CD14-positive monocyte (primary cell): ENCODE measurements at regions not wholly inside any gene's neighbourhood (a gene's known extent, or its start where the extent isn't known, plus 50 kb on each side); places are given as distances from the start of the nearest gene placed in this dataset.
A peak's percentile ranks its signal among the peaks of the same experiment; 100 is the strongest.
"Not testable (repeated sequence)": the region's sequence is repeated elsewhere in the genome, so short reads cannot be mapped to it uniquely, and the experiment has no call there.

Experiments
- DNase-seq, 3 donors: peaks; one replicate each; pipeline ENCODE4 v3.0.0-alpha.2; 2011 to 2022
- H2AFZ ChIP-seq: 2 replicates; pipeline ENCODE4 v1.6.0; 2012; ENCODE audit warnings: mild to moderate bottlenecking, low read depth, low read length, inconsistent platforms; ENCODE audit not compliant: insufficient read depth, poor library complexity, severe bottlenecking
- H3K27ac ChIP-seq, 2 donors: 1 replicate in 1 of 2; 2 replicates in 1 of 2; pipeline ENCODE4 v1.5.1; 2012 to 2013; ENCODE audit warnings: low read length in 2 of 2, control low read depth in 1 of 2, inconsistent platforms in 1 of 2, low read depth in 1 of 2, mild to moderate bottlenecking in 1 of 2
- H3K27me3 ChIP-seq, 2 donors: one replicate each; pipeline versions ENCODE4 v1.6.0 to v1.6.1; 2011 to 2013; ENCODE audit warnings: low read length in 2 of 2; ENCODE audit not compliant: control insufficient read depth in 2 of 2, insufficient read depth in 2 of 2
- H3K36me3 ChIP-seq, 2 donors: replicated peaks in 1 of 2; 1 replicate in 1 of 2; 2 replicates in 1 of 2; pipeline versions ENCODE4 v1.5.1 to v1.6.1; 2012 to 2013; ENCODE audit warnings: low read length in 2 of 2, control low read depth in 1 of 2, inconsistent platforms in 1 of 2, mild to moderate bottlenecking in 1 of 2; ENCODE audit not compliant: insufficient read depth in 2 of 2, control insufficient read depth in 1 of 2
- H3K4me1 ChIP-seq, 2 donors: 1 replicate in 1 of 2; 2 replicates in 1 of 2; pipeline versions ENCODE4 v1.5.1 to v1.6.1; 2012 to 2013; ENCODE audit warnings: low read length in 2 of 2, control low read depth in 1 of 2, inconsistent platforms in 1 of 2, mild to moderate bottlenecking in 1 of 2, moderate library complexity in 1 of 2; ENCODE audit not compliant: insufficient read depth in 2 of 2, control insufficient read depth in 1 of 2
- H3K4me2 ChIP-seq: replicated peaks from 2 replicates; pipeline ENCODE3; 2012; ENCODE audit warnings: low read length, moderate library complexity, mild to moderate bottlenecking; ENCODE audit not compliant: poor library complexity, severe bottlenecking; ENCODE audit errors: extremely low read depth
- H3K4me3 ChIP-seq, 3 experiments: fragments of 200-600 bp in 1 of 3; sonication (generic) in 1 of 3; replicated peaks in 1 of 3; 1 replicate in 2 of 3; 2 replicates in 1 of 3; pipeline ENCODE4 v1.5.1; 2011 to 2013; ENCODE audit warnings: low read length in 3 of 3, mild to moderate bottlenecking in 3 of 3, control low read depth in 2 of 3, low read depth in 2 of 3, inconsistent platforms in 1 of 3, moderate library complexity in 1 of 3
- H3K79me2 ChIP-seq: 2 replicates; pipeline ENCODE4 v1.6.0; 2012; ENCODE audit warnings: mild to moderate bottlenecking, control low read depth, inconsistent platforms, low read length, moderate library complexity; ENCODE audit not compliant: insufficient read depth
- H3K9ac ChIP-seq: 2 replicates; pipeline ENCODE4 v1.6.0; 2017; ENCODE audit warnings: low read length, mild to moderate bottlenecking; ENCODE audit not compliant: insufficient read depth, poor library complexity, severe bottlenecking
- H3K9me3 ChIP-seq, 2 donors: replicated peaks in 1 of 2; 1 replicate in 1 of 2; 2 replicates in 1 of 2; pipeline versions ENCODE4 v1.5.1 to v1.6.1; 2012 to 2013; ENCODE audit warnings: low read length in 2 of 2, control low read depth in 1 of 2; ENCODE audit not compliant: control insufficient read depth in 1 of 2, insufficient read depth in 1 of 2
- H4K20me1 ChIP-seq: 2 replicates; pipeline ENCODE4 v1.6.0; 2012; ENCODE audit warnings: mild to moderate bottlenecking, low read length, control low read depth, moderate library complexity; ENCODE audit not compliant: insufficient read depth
- H3K27ac Mint-ChIP-seq, 7 donors: one replicate each; pipeline ENCODE4 v1.8.0; 2020; ENCODE audit warnings: mild to moderate bottlenecking in 7 of 7, mixed read lengths in 7 of 7, moderate library complexity in 6 of 7, inconsistent platforms in 2 of 7
- H3K27me3 Mint-ChIP-seq, 3 donors: one replicate each; pipeline ENCODE4 v1.8.0; 2021 to 2022; ENCODE audit warnings: low read depth in 3 of 3, mild to moderate bottlenecking in 3 of 3, mixed read lengths in 3 of 3, moderate library complexity in 3 of 3, inconsistent platforms in 1 of 3
- H3K36me3 Mint-ChIP-seq, 2 donors: one replicate each; pipeline ENCODE4 v1.8.0; 2020; ENCODE audit warnings: mixed read lengths in 2 of 2, inconsistent platforms in 1 of 2, mild to moderate bottlenecking in 1 of 2
- H3K4me1 Mint-ChIP-seq: one replicate; pipeline ENCODE4 v1.8.0; 2020; ENCODE audit warnings: mild to moderate bottlenecking, mixed read lengths
- H3K4me3 Mint-ChIP-seq, 2 donors: one replicate each; pipeline ENCODE4 v1.8.0; 2020; ENCODE audit warnings: mild to moderate bottlenecking in 2 of 2, mixed read lengths in 2 of 2, moderate library complexity in 1 of 2
- H3K9me3 Mint-ChIP-seq, 7 donors: one replicate each; pipeline ENCODE4 v1.8.0; 2020 to 2022; ENCODE audit warnings: mixed read lengths in 7 of 7, mild to moderate bottlenecking in 6 of 7, moderate library complexity in 6 of 7, inconsistent platforms in 2 of 7
- WGBS: methylation state at CpG from one replicate; pipeline ENCODE4 v1.1.5; 2013; ENCODE audit warnings: missing lambda C conversion rate; ENCODE audit not compliant: insufficient coverage; 5-methylcytosine and 5-hydroxymethylcytosine counted together
- intact Hi-C, 2 donors: fragments of 100-400 bp; cut with micrococcal nuclease; formaldehyde crosslinking; loops; one replicate each; pipeline versions ENCODE4 v1.15.0 to v1.15.1; 2023
- TF ChIP-seq, protein P1 (sequence below): fragments of 200-600 bp; IDR thresholded peaks from one replicate; pipeline ENCODE4 v1.8.0; 2022; ENCODE audit warnings: antibody characterized with exemption, mild to moderate bottlenecking

- intact Hi-C loops: no loop called here
These were observed 65.4 kb upstream of the SSBP3 start for GRCh38 chr1:54471588-54471987.

DNA sequence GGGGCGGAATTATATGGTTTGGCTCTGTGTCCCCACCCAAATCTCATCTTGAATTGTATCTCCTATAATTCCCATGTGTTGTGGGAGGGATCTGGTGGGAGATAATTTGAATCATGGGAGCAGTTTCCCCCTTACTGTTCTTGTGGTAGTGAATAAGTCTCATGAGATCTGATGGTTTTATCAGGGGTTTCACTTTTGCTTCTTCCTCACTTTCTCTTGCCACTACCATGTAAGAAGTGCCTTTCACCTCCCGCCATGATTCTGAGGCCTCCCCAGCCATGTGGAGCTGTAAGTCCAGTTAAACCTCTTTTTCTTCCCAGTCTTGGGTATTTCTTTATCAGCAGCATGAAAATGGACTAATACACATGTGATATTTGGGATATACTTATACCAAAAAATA is 63.2 kb upstream of the SSBP3 start:
- H3K36me3 ChIP-seq, H3K27ac ChIP-seq, H2AFZ ChIP-seq, H3K4me2 ChIP-seq, H3K9me3 ChIP-seq, H4K20me1 ChIP-seq, DNase-seq, H3K9ac ChIP-seq, intact Hi-C loops, H3K4me3 ChIP-seq, H3K79me2 ChIP-seq, H3K36me3 Mint-ChIP-seq, H3K4me3 Mint-ChIP-seq: not testable (repeated sequence)
- Histone ChIP-seq H3K27me3 (peaks cover 13 to 18% of the 10 kb centered on the region in 2 donors), H3K4me1 (peaks cover 10 to 13% of the 10 kb centered on the region in 2 donors)
- Mint-ChIP-seq H3K27ac (peak overlapping the region in 1 of 7 donors; percentile 68), H3K27me3 (peaks cover 18 to 21% (median 19%) of the 10 kb centered on the region in 3 donors), H3K4me1 (peaks cover 13% of the 10 kb centered on the region), H3K9me3 (peaks cover 1 to 16% (median 3%) of the 10 kb centered on the region in 7 donors)
- no CpG with 5 or more reads among the region's 2 CpGs for WGBS

More at GRCh38 chr1:54471588-54471987, 65.4 kb upstream of the SSBP3 start:
- H3K36me3 ChIP-seq: no peaks in the 10 kb centered on the region
- H3K27ac Mint-ChIP-seq: no peak overlapping the region
- no peaks in the 10 kb centered on the region for H3K79me2 ChIP-seq
- H3K36me3 Mint-ChIP-seq: peaks cover 6 to 13% of the 10 kb centered on the region in 2 donors
- peaks cover 24 to 37% of the 10 kb centered on the region in 2 donors for H3K27me3 ChIP-seq
- no peaks in the 10 kb centered on the region for H3K9me3 ChIP-seq
- H3K4me1 Mint-ChIP-seq: peaks cover 20% of the 10 kb centered on the region
- H3K9me3 Mint-ChIP-seq: peaks cover 2 to 18% (median 4%) of the 10 kb centered on the region in 7 donors
- no peak overlapping the region for H3K4me3 Mint-ChIP-seq
- no peak overlapping the region for H3K4me3 ChIP-seq
- WGBS: 87% methylated on average over 7 of the region's 7 CpGs
- no peaks in the 10 kb centered on the region for H4K20me1 ChIP-seq
- no peak overlapping the region for H3K4me2 ChIP-seq
- H3K9ac ChIP-seq: no peak overlapping the region
- H2AFZ ChIP-seq: no peak overlapping the region
- peaks cover 18 to 22% of the 10 kb centered on the region in 2 donors for H3K4me1 ChIP-seq
- TF ChIP-seq, protein P1, sequence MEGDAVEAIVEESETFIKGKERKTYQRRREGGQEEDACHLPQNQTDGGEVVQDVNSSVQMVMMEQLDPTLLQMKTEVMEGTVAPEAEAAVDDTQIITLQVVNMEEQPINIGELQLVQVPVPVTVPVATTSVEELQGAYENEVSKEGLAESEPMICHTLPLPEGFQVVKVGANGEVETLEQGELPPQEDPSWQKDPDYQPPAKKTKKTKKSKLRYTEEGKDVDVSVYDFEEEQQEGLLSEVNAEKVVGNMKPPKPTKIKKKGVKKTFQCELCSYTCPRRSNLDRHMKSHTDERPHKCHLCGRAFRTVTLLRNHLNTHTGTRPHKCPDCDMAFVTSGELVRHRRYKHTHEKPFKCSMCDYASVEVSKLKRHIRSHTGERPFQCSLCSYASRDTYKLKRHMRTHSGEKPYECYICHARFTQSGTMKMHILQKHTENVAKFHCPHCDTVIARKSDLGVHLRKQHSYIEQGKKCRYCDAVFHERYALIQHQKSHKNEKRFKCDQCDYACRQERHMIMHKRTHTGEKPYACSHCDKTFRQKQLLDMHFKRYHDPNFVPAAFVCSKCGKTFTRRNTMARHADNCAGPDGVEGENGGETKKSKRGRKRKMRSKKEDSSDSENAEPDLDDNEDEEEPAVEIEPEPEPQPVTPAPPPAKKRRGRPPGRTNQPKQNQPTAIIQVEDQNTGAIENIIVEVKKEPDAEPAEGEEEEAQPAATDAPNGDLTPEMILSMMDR: no peak
- DNase-seq: no peak
- peaks cover 36 to 40% (median 37%) of the 10 kb centered on the region in 3 donors for H3K27me3 Mint-ChIP-seq
- no peak overlapping the region for H3K27ac ChIP-seq

DNA sequence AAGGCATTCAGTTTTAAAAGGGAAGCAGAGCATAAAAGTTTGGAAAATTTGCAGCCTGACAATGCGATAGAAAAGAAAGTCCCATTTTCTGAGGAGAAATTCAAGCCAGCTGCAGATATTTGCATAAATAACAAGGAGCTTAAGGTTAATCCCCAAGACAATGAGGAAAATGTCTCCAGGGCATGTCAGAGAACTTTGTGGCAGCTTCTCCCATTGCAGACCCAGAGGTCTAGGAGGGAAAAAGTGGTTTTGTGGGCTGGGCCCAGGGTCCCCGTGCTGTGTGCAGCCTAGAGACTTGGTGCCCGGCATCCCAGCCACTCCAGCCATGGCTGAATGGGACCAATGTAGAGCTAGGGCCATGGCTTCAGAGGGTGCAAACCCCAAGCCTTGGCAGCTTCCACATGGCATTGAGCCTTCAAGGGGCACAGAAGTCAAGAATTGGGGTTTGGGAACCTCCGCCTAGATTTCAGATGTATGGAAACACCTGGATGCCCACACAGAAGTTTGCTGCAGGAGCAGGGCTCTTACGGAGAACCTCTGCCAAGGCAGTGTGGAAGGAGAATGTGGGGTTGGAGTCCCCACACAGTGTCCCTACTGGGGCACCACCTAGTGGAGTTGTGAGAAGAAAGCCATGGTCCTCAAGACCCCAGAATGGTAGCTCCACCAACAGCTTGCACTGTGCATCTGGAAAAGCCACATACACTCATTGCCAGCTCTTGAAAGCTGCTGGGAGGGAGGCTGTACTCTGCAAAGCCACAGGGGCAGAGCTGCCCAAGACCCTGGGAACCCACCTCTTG is 62.3 kb upstream of the SSBP3 start:
- H3K4me1 Mint-ChIP-seq: peaks cover 19% of the 10 kb centered on the region

More for the DNA sequence above, 62.3 kb upstream of the SSBP3 start:
- H3K27me3 ChIP-seq, intact Hi-C loops, H3K9me3 Mint-ChIP-seq, H3K9ac ChIP-seq, H3K27ac ChIP-seq, H3K27ac Mint-ChIP-seq, H3K79me2 ChIP-seq, H3K4me3 Mint-ChIP-seq, H3K4me3 ChIP-seq, H3K9me3 ChIP-seq, H4K20me1 ChIP-seq, H3K4me2 ChIP-seq, H3K36me3 Mint-ChIP-seq, DNase-seq, H3K36me3 ChIP-seq, H2AFZ ChIP-seq: not testable (repeated sequence)
- peaks cover 8 to 11% (median 10%) of the 10 kb centered on the region in 3 donors for H3K27me3 Mint-ChIP-seq
- peaks cover 17 to 23% of the 10 kb centered on the region in 2 donors for H3K4me1 ChIP-seq
- 100% methylated on average over 4 of the region's 5 CpGs for whole genome bisulfite sequencing
